AG08395 (cell line): ENCODE measurements at regions not wholly inside any gene's neighbourhood (a gene's known extent, or its start where the extent isn't known, plus 50 kb on each side); places are given as distances from the start of the nearest gene placed in this dataset.
"Not testable (repeated sequence)": the region's sequence is repeated elsewhere in the genome, so short reads cannot be mapped to it uniquely, and the experiment has no call there.

Source experiments
- DNase-seq: peaks from one replicate; pipeline ENCODE4 v3.0.0; 2012; ENCODE audit warnings: mixed read lengths, low spot score

- DNase-seq, result no peak
Measured at GRCh38 chr6:8361259-8361658, 74.1 kb downstream of the SLC35B3 start.

GRCh38 chr6:8352966-8353340, 82.4 kb downstream of the SLC35B3 start:
- no peak for DNase-seq

- DNase-seq, result no peak
Measured at GRCh38 chr6:8352335-8352965, 82.9 kb downstream of the SLC35B3 start.

- no peak for DNase-seq
Measured at GRCh38 chr6:8343600-8343999, 91.7 kb downstream of the SLC35B3 start.

- no peak for DNase-seq
Measured at GRCh38 chr6:8342241-8342819, 93.0 kb downstream of the SLC35B3 start.

- no peak for DNase-seq
Measured at GRCh38 chr6:8337147-8337546, 98.2 kb downstream of the SLC35B3 start.

GRCh38 chr6:8336406-8337057, 98.8 kb downstream of the SLC35B3 start:
- no peak for DNase-seq

GRCh38 chr6:8335896-8336295, 99.4 kb downstream of the SLC35B3 start:
- no peak for DNase-seq

- DNase-seq, result no peak
Measured at GRCh38 chr6:8335381-8335780, 100.0 kb downstream of the SLC35B3 start.

GRCh38 chr6:8334113-8334512, 101.2 kb downstream of the SLC35B3 start:
- no peak for DNase-seq

- DNase-seq, result no peak
Measured at GRCh38 chr6:8329562-8329961, 105.8 kb downstream of the SLC35B3 start.

- DNase-seq, result no peak
Measured at GRCh38 chr6:8325743-8326142, 109.6 kb downstream of the SLC35B3 start.

- no peak for DNase-seq
Measured at GRCh38 chr6:8322659-8323058, 112.7 kb downstream of the SLC35B3 start.

- DNase-seq, result no peak
Measured at GRCh38 chr6:8321671-8322404, 113.5 kb downstream of the SLC35B3 start.

- no peak for DNase-seq
Measured at GRCh38 chr6:8315154-8315553, 120.2 kb downstream of the SLC35B3 start.

- DNase-seq, result no peak
Measured at GRCh38 chr6:8301502-8301901, 133.8 kb downstream of the SLC35B3 start.

GRCh38 chr6:8299034-8299433, 136.3 kb downstream of the SLC35B3 start:
- DNase-seq, result no peak

GRCh38 chr6:8282946-8283345, 152.4 kb downstream of the SLC35B3 start:
- not testable (repeated sequence) for DNase-seq

- DNase-seq, result no peak
Measured at GRCh38 chr6:8282380-8282779, 153.0 kb downstream of the SLC35B3 start.

GRCh38 chr6:8279041-8279805, 156.1 kb downstream of the SLC35B3 start:
- DNase-seq, result no peak

- no peak for DNase-seq
Measured at GRCh38 chr6:8278562-8278961, 156.8 kb downstream of the SLC35B3 start.

- no peak for DNase-seq
Measured at GRCh38 chr6:8277769-8278168, 157.6 kb downstream of the SLC35B3 start.
